Stimulated activated CD8-positive, alpha-beta memory T cell treated with anti-CD3 and anti-CD28 coated beads, Interleukin-15, amount 100 ng/mL, for 48 hours (primary cell): ENCODE measurements at regions not wholly inside any gene's neighbourhood (a gene's known extent, or its start where the extent isn't known, plus 50 kb on each side); places are given as distances from the start of the nearest gene placed in this dataset.

Experiments used
- DNase-seq, 2 donors: peaks; one replicate each; pipeline ENCODE4 v3.0.0-alpha.2; 2020; ENCODE audit warnings: low read depth in 2 of 2

GRCh38 chr10:111347386-111348013 is 270.7 kb downstream of the ADRA2A start:
- DNase-seq = no peak

DNA sequence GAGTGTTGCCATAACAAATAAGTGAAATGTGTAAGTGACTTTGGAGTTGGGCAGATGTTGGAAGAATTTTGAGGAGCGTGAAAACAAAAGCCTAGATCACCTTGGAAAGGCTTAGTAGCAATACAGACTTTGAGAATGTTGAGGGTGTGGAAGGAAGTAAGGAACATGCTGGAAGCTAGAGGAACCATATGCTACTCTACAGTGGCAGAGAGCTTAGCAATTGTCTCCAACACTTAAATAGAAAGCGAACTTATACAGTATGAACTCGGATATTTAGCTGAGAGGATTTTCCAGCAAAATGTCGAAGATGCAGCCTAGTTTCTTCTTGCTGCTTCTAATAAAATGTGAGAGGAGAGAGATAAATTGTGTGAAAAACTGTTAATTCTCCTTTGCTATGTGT is 271.2 kb downstream of the ADRA2A start:
- no peak for DNase-seq

- DNase-seq = no peak
Observed at GRCh38 chr10:111354859-111355258, 278.0 kb downstream of the ADRA2A start.

GRCh38 chr10:111356571-111356970 is 279.7 kb downstream of the ADRA2A start:
- no peak for DNase-seq

DNA sequence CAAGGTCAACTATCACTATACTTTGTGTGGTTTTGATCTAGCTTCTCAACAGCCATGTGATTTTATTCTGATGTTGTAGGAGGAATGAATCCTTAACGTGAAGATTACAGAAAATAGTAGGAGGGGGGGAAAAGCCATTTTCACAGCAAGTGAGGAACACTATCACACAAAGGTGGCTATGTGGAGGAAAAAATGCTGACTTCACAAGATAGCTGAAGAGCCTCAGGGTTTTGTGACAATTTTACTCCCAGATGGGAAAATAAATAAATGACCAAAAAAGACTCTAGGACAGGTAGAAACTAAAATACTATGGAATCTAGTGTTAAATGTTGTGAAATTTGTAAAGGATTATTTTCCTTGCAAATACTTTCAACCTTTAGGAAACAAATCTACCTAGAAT is 281.0 kb downstream of the ADRA2A start:
- no peak for DNase-seq

DNA sequence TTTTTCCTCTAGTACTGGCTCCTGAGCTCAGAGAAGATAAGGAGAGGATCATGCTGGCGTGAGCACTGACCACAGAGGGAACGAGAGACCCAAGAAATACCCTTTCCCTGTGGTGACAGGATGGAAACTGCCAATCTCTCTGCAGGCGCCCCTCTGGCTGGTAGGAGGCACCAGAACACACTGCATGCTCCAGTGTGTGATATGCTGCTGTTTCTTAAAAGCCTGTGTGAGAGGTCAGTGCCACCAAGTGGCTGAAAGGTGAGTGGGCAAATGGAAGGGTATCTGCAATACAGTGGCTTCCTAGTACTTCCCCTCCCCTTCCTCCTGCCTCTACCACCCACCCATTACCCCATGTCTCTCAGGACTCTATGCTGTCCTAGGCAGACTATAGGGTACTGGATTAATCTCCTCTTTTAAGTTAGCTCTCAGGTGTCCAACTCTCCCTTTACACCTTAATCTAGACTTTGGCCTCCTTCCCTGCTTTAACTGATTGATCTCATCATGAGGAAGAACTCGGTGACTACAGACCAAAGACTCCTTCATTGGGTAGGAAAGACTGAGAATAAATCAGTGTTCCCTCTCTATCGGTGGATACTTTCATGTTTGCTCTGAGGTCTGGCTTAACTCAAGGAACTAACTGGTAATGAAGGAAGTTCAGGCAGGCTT is 283.6 kb downstream of the ADRA2A start:
- no peak for DNase-seq

GRCh38 chr10:111367531-111367930 is 290.7 kb downstream of the ADRA2A start:
- DNase-seq = no peak

GRCh38 chr10:111370101-111370500 is 293.3 kb downstream of the ADRA2A start:
- DNase-seq = no peak

- DNase-seq = no peak
Observed at GRCh38 chr10:111373696-111374095, 296.9 kb downstream of the ADRA2A start.

- no peak for DNase-seq
Observed at GRCh38 chr10:111379534-111380187, 302.8 kb downstream of the ADRA2A start.

GRCh38 chr10:111384556-111384955 is 307.7 kb downstream of the ADRA2A start:
- no peak for DNase-seq

DNA sequence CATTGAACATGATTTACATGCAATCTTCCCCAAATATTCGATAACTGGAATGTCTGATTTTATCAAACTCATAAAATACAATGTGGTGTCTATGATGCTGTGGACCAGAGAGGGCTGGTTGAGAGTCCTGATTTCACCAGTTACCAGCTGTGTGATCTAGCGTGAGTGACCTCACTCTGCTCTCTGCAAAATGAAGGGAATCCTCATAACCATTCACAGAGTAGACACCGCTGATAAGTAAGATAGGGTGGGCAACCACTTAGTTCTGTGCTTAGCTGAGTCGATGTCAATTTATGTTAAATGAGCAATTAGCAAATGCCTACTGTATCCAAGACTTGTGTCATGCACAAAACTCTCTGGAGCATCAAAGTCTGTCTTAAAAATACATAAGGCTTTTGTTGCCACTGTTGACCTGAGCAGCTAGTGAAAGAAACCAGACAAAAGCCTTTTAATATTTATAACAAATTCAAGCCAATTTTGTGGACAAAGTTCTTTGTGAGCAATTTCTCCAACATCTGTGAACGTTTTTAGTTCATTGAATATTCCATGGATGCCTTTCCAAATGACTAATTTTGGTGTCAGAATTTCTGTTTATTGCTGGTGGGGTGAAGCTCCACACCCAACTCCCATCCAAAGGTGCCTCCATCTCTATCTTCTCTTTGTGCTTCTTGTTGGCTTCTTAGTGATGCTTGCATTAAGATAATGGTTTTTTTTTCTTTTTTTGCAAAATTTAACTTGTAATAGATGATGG is 314.2 kb downstream of the ADRA2A start:
- DNase-seq = no peak

GRCh38 chr10:111392159-111392558 is 315.3 kb downstream of the ADRA2A start:
- DNase-seq = no peak

DNA sequence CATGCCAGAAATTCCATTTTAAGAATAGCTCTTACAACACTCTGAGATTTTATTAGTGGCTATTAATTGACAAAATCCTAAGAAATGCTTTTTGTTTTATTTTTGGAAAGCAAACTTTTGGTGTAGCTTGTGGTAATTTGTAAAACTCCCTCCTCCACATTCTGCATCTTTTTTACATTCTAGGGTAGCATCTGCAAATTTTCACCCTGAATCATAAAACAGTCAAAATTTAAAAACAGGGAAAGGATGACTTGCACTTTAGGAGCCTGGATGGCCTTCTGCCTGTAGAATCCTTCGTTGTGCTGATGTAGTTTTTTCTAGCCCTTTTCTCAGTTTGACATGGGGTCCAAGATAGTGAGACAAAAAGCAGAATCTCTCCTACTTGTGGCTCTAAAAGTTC is 316.1 kb downstream of the ADRA2A start:
- DNase-seq = no peak

DNA sequence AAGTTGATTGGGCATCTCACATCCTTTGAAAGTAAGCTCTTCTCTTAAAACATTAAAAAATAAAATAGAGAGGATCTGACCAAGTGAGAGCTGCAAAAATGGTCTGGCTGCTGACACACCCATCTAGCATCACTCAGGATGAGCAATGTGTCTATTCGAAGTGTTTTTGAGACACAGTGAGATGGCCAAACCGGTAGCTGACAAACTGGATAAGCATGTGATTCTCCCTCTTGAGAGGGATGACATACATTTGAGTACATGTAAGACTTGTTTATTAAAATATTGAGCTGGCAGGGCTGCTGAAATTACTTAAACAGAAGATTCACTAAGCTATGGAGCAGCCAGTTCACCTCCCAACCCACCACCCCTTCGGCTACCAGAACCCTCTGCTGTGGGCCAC is 333.9 kb downstream of the ADRA2A start:
- no peak for DNase-seq

DNA sequence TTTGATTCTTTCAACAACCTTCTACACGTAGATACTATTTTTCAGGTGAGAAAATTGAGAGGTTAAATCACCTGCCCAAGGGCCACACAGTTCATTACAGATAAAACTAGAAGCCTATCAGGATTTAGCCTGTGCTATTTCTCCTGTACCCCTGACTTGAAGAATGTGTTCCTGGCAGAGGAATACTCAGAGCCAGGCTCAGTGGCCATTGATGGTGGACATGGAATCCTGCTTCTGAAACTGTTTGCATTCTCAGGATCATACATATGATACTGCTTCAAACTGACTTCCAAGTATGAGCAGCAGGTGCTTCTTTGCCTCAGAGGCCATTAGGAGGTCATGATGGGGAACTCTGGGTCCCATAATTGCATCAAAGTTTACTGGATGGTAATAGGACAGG is 348.6 kb downstream of the ADRA2A start:
- DNase-seq = no peak

- DNase-seq = no peak
Observed at GRCh38 chr10:111429288-111430028, 352.6 kb downstream of the ADRA2A start.

DNA sequence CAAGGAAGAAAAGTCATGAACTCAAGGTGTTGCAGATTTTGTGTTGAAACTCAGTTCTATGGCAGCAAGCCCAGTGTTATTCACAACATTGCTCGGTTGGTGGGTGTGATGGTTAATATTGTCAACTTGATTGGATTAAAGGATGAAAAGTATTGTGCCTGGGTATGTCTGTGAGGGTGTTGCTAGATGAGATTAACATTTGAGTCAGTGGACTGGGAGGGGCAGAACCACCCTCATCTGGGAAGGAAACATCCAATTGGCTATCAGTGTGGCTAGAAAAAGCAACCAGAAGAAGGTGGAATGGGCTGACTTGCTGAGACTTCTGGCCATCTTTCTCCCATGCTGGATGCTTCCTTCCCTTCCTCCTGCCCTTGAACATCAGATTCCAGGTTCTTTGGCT is 353.2 kb downstream of the ADRA2A start:
- no peak for DNase-seq

DNA sequence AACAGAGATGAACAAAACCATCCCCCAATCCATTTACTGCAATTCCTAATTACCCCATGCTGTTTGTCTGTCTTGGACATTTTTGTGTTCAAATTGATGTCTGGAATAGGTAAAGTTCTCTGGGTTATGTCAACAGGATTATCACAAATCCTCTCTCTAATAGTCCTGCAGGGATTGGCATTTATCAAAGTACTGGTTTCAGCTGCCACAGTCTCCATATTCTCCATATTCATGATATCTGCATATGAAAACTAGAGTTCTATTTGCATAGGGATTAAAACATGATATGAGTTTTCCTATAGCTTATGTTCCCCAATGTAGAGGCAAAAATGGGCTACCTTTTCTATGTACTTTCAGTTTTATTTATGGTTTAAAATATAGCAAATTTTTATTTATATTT is 355.8 kb downstream of the ADRA2A start:
- no peak for DNase-seq

GRCh38 chr10:111435871-111436270 is 359.0 kb downstream of the ADRA2A start:
- no peak for DNase-seq

DNA sequence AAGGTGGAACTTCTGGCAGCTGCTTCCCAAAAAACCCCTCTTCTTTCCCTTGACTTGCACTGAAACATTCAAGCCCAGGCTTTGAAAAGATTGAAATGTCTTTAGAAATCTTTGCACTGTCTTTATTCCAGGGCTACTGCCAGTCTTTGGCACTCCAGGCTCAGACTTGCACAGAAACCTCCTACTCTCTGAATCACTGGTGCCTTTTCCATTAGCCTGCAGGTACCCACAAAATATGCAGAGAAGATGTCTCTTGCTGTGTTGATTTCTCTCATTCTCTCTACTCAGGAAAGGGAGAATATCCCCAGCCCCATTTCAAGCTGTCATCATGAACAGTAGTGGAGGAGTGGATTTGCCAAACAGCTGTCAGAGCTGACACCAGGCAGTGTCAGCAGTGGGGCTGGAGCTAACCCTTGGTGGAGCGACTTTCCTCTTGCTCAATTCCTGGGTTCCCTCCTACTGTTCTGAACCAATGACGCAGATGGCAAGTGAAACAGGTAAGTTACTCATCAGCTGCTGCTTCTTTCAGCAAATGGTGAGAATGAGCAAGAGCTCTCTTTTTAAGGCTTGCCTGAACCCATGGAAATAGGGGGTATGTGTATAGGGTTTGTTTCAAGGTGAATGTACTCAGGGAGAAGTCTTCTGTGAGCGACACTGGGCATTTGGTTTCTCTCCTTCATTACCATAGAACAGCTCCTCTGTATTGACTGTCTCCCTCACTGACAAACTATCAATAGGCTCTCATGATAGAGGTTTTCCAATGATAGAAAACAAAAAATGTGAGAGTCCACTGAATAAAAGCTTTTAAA is 362.4 kb downstream of the ADRA2A start:
- DNase-seq = no peak
